HG03521 (cell line): ENCODE measurements at regions not wholly inside any gene's neighbourhood (a gene's known extent, or its start where the extent isn't known, plus 50 kb on each side); places are given as distances from the start of the nearest gene placed in this dataset.

Experiments
- ATAC-seq: cut with Tn5 transposase; IDR thresholded peaks from one replicate; pipeline ENCODE4 v1.9.1; 2021; ENCODE audit warnings: mild to moderate bottlenecking, moderate library complexity; ENCODE audit not compliant: unreplicated experiment

GRCh38 chr4:156596706-156597329, 374.8 kb downstream of the PDGFC start:
- no peak for ATAC-seq

GRCh38 chr4:156596026-156596425, 375.6 kb downstream of the PDGFC start:
- no peak for ATAC-seq

GRCh38 chr4:156595041-156595440, 376.6 kb downstream of the PDGFC start:
- ATAC-seq: no peak

- no peak for ATAC-seq
Observed at GRCh38 chr4:156594624-156595023, 377.0 kb downstream of the PDGFC start.

GRCh38 chr4:156593464-156593863, 378.1 kb downstream of the PDGFC start:
- no peak for ATAC-seq

- no peak for ATAC-seq
Observed at GRCh38 chr4:156591679-156592078, 379.9 kb downstream of the PDGFC start.

GRCh38 chr4:156584100-156584499, 387.5 kb downstream of the PDGFC start:
- no peak for ATAC-seq

GRCh38 chr4:156583265-156583664, 388.3 kb downstream of the PDGFC start:
- no peak for ATAC-seq

- no peak for ATAC-seq
Observed at GRCh38 chr4:156581282-156582063, 390.1 kb downstream of the PDGFC start.

GRCh38 chr4:156578713-156579112, 392.9 kb downstream of the PDGFC start:
- ATAC-seq: no peak

GRCh38 chr4:156578005-156578404, 393.6 kb downstream of the PDGFC start:
- no peak for ATAC-seq

GRCh38 chr4:156576946-156577345, 394.7 kb downstream of the PDGFC start:
- no peak for ATAC-seq

- ATAC-seq: no peak
Observed at GRCh38 chr4:156575430-156576073, 396.0 kb downstream of the PDGFC start.

GRCh38 chr4:156571146-156571545, 400.5 kb downstream of the PDGFC start:
- no peak for ATAC-seq

- ATAC-seq: no peak
Observed at GRCh38 chr4:156569535-156569934, 402.1 kb downstream of the PDGFC start.

- ATAC-seq: no peak
Observed at GRCh38 chr4:156568484-156568883, 403.1 kb downstream of the PDGFC start.

GRCh38 chr4:156568041-156568440, 403.6 kb downstream of the PDGFC start:
- ATAC-seq: no peak

- no peak for ATAC-seq
Observed at GRCh38 chr4:156560701-156561100, 410.9 kb downstream of the PDGFC start.

GRCh38 chr4:156559346-156559745, 412.3 kb downstream of the PDGFC start:
- ATAC-seq: no peak

GRCh38 chr4:156558373-156559025, 413.1 kb downstream of the PDGFC start:
- ATAC-seq: no peak

- no peak for ATAC-seq
Observed at GRCh38 chr4:156557920-156558319, 413.7 kb downstream of the PDGFC start.

- ATAC-seq: no peak
Observed at GRCh38 chr4:156556336-156556735, 415.3 kb downstream of the PDGFC start.
